ENCODE measurements at regions not wholly inside any gene's neighbourhood (a gene's known extent, or its start where the extent isn't known, plus 50 kb on each side); places are given as distances from the start of the nearest gene placed in this dataset.
"Not testable (repeated sequence)": the region's sequence is repeated elsewhere in the genome, so short reads cannot be mapped to it uniquely, and the experiment has no call there.

DNA sequence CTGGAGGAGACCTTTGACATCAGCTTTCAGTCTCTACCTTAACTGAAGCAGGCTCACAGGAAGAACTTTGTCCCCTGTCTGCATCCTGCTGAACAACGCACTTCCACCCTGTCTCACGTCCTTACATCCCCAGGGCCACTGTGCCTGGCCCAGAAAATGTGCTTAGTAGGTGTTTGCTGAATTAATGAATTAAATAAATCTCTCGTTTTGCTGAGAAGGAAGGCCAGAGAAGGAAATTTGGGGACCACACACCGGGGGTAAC is 54.3 kb upstream of the CREB3L1 start:
- DNase-seq = no peak

DNA sequence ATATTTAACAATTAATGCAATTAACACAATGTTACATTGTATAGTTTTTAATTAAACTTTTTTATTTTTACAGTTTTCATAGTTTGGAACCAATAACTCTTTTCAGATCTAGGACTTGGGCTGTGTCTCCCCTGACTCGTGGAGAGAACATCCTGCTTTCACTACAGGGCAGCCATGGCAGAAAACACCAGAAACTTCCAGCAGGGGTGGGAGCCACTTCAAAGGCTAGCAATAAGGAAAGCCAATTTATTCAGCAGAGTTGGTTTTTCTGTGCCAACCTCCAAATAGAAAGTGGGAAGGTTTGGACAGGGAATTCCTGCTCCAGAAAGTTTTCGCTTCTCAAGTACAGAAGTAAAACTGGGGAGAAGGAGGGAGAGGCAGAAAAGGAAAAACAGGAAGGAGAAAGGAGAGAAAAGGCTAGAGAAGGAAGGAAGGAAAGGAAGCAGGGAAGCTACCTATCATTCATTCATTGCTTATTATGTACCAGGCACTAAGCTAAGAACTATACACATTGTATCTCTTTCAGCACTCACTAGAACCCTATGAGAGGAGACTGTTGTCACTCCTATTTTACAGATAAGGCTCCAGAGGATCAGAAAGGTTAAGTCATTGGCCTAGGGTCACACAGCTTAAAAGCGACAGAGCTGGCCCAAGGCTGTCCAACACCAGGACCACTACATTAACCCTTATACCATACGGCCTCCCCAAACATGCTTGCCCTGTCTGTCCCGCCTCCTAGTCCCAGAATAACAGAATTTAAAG is 54.8 kb upstream of the CREB3L1 start:
- no peak for DNase-seq

DNA sequence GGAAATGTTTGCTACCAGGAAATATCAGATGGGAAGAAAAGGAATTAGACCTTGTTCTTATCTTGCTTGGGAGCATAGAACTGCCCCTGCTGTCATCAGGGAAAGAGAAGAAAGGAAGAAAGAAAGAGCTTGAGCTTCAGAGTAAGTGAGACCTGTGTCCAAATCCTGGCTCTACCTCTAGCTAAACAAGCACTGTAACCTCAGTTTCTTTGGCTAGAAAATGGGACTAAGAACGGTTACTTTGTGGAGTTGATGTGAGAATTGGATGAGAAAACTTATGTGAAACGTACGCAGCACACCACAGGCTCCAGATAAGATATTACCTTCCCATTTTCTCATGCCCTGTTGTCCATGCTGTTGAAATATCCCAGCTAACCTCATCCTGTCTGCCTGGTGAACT is 57.1 kb upstream of the CREB3L1 start:
- no peak for DNase-seq

DNA sequence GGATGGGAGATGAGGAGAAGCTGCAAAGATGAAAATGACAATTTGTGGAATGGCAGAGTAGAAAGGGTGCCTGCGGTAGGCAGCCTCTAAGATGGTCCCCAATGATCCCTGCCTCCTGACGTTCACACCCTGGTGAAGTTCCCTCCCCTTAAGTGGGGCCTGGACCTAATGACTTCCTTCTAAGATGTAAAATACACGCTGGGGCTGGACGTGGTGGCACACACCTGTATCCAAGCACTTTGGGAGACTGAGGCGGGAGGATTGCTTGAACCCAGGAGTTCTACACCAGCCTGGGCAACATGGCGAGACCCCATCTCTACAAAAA is 60.7 kb upstream of the CREB3L1 start:
- no peak for DNase-seq

DNA sequence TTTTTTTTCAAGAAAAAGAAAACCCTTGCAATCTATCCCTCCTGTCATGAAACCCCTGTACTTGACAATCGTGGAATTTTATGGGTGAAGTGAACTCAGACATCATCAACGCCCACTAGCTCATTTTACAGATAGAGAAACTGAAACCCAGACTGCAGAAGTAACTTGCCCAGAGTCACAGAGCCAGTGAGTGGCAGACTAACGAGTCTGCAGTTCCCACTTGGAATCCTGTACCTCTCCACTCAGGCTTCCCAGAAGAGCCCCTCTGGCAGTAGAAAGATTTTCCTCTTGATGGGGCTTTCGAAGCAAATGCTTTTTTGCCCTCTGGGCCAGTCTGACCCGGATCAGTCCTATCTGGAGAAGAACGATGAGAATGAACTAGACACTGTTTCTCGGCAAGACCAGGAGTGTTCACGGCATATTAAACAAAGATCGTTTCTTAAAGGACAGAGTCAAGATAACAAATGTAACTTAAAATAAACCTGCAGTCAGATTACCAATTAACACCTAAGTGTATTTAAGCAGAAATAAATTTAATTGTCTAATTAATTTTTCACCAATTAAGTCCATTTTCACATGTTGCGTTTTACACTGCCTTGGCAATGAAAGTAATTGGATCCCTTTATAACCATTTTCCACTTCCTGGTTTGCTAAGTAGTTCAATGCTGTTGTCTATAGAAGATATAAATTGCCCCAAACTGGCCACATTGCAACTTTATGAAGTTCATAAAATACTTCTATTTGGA is 61.3 kb upstream of the CREB3L1 start:
- DNase-seq = no peak

DNA sequence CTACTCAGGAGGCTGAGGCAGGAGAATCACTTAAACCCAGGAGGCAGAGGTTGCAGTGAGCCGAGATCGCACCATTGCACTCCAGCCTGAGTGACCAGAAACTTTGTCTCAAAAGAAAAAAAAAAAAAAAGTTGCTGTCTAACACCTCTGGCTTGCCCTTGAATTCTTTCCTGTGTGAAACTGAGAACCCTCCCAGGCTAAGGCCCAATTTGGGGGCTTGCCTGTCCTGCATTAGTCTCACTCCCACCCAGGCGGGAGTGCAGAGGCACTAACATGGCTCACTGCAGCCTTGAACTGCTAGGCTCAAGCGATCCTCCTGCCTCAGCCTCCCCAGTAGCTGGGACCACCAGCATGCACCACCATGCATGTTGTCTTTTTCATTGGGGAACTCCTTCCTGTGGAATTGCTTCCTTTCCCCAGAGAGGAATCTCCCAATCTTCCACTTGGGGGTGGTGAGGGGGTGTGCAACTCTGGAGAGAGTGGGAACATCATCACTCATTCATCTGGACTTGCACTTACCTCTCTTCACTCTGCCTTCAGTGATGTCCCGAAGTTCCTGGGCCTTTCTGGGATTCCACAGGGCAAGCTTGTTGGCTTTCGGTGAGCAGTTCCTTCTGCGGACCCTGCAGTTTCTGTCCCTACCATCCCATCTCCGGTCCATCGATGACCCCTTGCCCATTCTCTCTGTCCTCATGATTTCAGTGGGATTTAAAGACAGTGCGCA is 62.1 kb upstream of the CREB3L1 start:
- DNase-seq = no peak

DNA sequence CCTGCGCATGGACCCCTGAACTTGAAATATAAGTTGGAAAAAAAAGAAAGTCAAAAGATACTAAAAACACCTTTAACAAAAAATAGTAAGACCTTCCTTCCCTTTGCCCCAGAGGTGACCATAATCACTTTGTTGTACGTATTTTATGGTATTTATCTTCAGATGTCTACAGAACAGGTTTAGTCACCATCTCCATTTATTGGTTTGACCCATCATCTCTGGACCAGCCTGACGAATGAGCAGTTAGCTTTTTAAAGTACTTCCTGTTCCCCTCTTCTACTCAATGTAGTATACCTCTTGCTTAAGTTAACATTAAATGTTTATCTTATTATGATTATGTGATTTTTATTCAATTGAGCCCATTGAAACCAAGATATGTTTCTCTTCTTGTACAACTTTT is 64.7 kb upstream of the CREB3L1 start:
- DNase-seq = no peak

DNA sequence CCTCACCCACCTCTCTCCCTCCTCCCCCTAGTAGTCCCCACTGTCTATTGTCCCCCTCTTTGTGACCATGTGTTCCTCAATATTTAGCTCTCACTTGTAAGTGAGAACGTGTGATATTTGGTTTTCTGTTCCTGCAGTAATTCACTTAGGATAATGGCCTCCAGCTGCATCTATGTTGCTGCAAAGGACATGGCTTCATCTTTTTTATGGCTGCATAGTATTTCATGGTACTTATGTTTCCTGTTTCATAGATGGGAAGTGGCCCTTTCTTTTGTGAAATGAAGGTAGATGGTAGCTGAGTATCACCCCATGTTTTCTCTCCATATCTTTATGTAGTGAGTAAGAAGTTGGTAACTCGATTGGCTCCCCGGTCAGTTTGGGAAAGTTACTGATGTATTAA is 66.6 kb upstream of the CREB3L1 start:
- no peak for DNase-seq

DNA sequence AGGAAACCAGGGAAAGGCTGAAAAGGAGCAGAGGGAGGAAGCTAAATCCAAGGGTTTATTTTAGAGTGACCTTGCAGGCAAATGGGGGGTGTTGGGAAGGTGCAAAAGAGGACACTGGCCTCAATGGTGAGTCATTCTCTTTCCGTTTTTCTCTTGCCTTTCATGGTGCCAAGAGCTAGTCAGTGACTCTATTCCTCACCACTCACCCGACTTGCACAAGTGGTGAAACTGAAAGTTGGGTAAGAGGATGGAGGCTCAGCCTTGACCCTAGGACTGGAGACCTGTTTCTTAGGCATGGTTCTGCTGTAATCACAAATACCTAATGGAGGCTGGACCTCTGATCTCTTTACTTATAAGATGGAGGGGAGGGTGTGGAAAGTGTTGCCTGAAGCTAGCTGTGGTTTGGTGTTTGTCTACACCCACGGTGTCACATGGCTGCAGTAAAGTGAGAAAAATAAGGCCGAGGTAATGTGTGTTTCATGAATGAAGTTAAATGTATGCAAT is 67.3 kb upstream of the CREB3L1 start:
- no peak for DNase-seq

DNA sequence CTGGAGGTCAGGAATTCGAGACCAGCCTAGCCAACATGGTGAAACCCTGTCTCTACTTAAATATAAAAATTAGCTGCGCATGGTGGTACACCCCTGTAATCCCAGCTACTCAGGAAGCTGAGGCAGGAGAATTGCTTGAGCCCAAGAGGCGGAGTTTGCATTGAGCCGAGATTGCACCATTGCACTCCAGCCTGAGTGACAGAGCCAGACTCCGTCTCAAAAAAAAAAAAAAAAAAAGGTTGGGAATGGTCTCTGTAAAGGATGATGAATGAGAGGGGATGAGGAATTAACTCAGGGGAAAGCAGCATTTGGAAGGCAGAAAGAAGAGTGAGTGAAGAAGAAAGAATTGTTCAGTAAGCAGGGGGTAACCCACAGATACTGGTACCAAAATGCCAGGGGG is 67.8 kb upstream of the CREB3L1 start:
- not testable (repeated sequence) for DNase-seq

DNA sequence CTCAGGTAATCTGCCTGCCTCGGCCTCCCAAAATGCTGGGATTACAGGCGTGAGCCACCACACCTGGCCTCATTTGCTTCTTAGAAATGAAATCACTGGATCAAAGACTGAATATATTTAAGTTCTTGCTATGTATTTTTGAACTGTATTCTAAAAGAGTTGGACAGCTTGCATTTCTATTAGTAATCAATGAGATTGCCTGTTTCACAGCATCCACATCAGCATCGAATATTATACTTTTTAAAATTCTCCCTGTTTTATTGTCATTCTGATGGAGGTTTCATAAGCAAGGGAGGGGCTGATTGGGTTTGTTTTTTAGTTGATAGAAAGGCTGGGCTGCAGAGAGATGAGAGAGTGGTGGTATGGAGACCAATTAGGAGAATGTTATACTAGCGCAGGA is 68.7 kb upstream of the CREB3L1 start:
- no peak for DNase-seq

DNA sequence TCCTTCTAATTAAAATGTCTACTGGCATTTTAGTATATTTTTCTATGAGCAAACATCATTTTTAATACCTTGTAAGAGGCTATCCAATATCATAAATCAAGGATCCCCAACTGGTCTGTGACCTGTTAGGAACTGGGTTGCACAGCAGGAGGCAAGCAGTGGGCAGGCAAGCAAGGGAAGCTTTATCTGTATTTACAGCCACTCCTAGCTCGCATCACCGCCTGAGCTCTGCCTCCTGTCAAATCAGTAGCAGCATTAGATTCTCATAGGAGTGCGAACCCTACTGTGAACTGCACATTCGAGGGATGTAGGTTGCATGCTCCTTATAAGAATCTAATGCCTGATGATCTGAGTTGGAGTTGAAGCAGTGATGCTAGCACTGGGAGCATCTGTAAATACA is 70.2 kb upstream of the CREB3L1 start:
- peak in 1 of 3 experiments; percentile 21 for DNase-seq

DNA sequence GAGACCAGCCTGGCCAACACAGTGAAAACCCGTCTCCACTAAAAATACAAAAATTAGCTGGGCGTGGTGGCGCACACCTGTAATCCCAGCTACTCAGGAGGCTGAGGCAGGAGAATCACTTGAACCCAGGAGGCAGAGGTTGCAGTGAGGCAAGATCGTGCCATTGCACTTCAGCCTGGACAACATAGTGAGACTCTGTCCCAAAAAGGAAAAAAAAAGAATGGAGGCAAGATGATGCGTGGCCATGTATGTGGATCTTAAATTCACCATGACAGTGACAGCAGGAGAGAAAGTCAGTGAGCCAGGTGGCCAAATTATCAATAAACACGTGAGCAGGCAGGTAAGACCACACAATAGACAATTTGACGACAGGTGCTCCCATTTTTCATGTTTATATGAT is 73.0 kb upstream of the CREB3L1 start:
- DNase-seq = not testable (repeated sequence)

DNA sequence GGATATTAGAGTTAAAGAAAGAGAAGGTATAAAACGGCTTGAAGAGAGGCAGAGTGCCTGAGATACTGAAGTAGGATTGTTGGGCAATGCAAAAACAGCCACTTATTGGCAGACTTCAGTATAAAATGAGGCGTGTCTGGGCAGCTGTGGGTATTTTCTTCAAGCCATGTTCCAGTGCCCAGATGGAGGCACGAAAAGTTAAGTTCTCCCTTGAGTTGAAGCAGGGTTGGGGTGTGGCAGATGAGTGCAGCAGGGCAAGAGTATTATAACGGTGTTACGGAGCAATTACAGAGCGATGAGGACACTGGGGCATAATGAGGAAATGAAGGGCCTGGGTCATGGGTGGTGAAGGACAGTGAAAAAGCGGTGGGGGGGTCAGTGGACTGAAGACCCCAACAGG is 73.7 kb upstream of the CREB3L1 start:
- DNase-seq = no peak

DNA sequence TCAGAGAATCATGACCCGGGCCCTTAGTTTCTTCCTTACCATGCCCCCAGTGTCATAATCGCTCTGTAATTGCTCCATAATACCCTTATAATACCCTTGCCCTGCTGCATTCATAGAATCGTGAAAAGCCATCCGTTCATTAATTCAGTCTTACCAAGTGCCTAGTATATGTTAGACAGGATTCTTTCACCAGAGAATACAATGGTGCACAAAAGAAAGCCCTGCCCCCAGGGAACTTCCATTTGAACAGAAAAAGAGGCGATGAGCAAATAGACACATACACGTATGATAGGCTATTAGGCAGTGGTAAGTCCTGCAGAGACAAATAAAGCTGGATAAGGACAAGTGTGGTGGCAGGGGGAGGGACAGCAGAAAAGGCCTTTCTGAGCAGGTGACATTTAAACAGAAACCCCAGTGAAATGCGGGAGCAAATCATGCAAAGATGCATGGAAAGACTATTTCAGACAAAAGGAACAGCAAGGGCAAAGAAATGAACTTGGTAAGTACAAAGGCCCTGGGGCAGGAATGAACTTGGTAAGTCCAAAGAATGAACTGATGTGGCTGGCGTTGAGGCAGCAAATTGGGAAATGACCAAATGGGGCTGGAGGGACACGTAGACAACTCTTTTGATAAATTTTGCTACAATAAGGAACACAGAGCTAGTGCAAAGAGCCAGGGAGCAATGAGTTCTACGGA is 74.6 kb upstream of the CREB3L1 start:
- no peak for DNase-seq

DNA sequence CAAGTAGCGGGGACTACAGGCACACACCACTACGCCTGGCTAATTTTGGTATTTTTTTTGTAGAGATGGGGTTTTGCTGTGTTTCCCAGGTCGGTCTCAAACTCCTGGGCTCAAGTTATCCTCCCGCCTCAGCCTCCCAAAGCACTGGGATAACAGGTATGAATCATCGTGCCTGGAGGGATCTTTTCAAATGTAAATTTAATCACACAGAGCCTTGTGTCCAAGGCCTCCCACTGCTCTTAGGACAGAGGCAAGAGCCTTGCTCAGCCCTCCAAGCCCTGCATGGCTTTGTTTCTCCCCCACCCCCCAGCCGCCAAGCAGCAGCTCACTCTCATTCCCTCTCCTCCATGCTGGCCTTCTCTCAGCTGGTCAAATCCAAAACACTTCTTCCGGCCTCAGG is 75.3 kb upstream of the CREB3L1 start:
- no peak for DNase-seq

DNA sequence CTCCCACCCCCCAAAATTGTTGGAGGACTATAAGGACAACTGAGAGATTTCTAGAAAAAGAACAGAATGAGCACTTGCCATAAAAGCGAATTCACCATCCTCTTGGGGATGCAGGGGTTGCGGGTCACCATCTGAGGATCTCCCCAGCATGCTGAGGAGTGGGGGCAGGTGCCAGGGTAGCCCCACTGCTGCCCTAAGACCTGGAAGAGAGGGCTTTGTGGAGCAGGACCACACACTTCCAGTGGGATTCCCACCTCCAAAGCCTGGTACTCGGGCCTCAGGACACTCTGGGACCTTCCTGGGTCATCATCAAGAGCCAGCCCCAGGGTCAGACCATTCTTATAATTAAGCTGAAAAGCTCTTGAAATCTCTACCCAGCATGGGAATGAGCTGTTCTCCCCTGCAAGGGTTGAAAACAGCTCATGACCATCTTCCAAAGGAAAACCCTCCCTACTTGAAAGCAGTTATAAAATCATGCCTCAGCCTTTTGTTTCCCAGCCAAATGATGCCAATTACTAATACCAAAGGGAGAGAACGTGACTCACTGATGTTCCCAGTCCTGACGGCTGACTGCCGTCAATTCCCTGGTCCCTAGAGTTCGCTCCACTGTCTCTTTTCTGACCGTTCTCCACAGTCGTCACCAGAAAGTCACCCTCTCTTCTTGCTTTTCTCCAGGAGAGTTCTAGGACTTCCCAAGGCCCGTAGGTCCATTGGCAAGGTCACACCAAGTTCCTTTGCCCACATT is 76.8 kb upstream of the CREB3L1 start:
- DNase-seq = no peak

DNA sequence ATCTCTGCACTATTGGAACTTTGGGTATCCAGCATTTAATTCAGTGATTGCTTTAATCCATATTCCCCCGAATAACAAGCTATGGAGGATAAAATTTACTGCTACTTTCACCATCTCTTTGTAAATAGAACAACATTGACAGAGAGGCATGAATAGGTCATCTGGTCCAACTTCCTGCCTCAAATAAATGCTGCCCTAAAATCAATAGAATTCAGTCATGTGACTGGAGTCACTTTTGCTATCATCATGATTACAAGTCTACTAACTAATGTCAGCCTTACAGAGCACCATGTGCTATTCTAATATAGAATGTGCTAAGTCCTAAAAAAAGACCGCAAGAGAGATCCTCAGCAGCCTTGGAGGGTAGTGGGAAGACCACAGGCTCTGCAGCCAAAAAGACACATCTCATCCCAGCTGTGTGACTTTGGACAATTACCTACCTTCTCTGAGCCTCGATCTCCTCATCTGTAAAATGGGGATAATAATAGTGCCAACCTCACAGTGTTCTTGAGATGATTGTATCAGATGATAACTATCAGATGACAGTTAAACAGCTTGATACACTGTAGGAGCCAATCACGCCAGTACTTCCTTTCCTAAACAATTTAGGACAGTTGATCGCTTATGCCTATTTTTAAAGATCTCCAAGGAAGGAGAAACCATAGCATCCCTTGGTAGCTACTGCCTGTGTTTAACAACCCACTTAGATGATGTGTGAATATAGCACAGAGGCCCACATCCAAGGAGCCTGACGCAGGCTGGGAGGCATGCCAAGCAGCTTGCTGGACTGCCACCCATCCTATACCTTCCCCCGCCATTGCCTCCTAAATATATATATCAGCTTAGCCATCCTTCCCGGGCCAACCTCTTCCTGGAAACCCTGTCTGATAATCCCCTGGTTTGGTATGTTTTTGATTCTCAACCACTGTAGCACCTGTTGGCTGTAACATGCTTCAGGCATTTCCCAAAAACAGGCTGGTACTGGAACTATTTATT is 77.3 kb upstream of the PHF21A start:
- peak in 1 of 3 experiments; percentile 5 for DNase-seq

DNA sequence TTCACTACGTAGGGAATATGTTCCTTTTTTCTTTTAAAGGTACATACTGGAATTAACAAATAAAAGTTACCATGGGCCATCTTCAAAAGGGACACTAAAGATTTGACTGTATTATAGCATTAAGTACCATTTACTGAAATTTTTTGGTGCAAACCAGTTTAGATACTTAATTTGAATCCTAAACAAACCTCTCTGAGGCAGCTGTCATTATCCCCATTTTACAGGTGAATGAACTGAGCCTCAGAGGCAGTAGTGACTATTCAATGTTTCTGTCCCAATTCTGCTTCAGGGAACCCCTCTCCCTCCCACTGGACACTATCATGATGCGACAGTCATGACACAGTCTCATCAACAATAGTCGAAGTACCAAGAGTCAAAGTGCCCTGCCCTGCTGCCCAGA is 76.2 kb upstream of the PHF21A start:
- no peak for DNase-seq

DNA sequence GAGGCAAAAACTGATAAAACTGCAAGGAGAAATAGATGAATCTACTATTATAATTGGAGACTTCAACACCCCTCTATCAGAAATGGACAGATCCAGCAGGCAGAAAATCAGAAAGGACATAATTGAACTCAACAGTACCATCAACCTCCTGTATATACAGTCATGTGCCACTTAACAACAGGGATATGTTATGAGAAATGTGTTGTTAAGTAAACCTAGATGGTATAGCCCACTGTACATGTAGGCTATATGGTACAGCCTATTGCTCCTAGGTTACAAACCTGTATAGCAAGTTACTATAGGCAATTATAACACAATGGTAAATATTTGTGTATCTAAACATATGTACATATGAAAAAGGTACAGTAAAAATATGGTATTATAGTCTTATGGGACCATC is 66.8 kb upstream of the PHF21A start:
- DNase-seq = peak in 1 of 3 experiments; percentile 7

DNA sequence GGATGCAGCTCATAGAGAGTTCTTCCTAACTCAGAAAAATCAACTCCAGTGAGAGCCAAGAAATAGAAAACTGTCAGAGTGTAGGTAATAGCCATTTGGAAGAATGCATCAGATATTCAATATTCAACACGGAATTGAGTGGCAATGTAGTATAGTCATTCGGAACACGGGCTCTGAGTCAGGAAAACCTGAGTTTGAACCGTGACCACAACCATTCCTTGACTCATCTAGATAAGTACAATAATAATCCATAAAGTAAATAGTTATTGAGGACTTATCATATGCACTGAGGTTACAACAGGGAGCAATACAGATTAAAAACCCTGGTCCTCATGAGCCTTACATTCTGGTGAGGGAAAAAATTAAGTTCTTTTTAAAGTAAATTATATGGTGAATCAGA is 62.6 kb upstream of the PHF21A start:
- no peak for DNase-seq

Measured in NCI-H1417 (cell line).